ENCODE measurements at regions not wholly inside any gene's neighbourhood (a gene's known extent, or its start where the extent isn't known, plus 50 kb on each side); places are given as distances from the start of the nearest gene placed in this dataset.

DNA sequence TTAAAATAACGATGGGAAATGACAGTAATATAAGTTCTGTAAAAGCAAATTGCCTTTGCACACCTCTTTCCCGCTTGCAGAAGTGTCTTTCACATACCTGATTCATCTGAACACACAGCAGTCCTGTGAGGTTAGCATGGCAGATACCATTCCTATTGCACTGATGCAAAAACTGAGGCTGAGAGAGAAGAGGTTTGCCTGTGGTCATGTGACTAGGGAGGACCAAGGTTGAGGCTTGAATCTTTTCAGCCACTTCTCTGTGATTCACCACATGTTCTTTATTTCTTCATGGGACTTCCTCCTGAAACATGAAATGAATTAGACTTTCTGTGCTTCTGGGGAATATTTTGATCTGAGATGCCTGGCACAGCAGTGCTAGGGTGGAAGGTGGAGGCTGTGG is 92.9 kb downstream of the VEGFA start:
- Histone ChIP-seq H3K4me1 (no peaks in the 10 kb centered on the region), H3K36me3 (no peaks in the 10 kb centered on the region), H3K27me3 (no peaks in the 10 kb centered on the region), H3K9me3 (no peaks in the 10 kb centered on the region), H3K27ac (no peak overlapping the region), H3K4me3 (no peak overlapping the region)
- no peak for TF ChIP-seq POLR2AphosphoS5 (IDR thresholded peaks at IDR 0.05)
- TF ChIP-seq POLR2A (IDR thresholded peaks at IDR 0.05): no peak
- TF ChIP-seq, protein P1, sequence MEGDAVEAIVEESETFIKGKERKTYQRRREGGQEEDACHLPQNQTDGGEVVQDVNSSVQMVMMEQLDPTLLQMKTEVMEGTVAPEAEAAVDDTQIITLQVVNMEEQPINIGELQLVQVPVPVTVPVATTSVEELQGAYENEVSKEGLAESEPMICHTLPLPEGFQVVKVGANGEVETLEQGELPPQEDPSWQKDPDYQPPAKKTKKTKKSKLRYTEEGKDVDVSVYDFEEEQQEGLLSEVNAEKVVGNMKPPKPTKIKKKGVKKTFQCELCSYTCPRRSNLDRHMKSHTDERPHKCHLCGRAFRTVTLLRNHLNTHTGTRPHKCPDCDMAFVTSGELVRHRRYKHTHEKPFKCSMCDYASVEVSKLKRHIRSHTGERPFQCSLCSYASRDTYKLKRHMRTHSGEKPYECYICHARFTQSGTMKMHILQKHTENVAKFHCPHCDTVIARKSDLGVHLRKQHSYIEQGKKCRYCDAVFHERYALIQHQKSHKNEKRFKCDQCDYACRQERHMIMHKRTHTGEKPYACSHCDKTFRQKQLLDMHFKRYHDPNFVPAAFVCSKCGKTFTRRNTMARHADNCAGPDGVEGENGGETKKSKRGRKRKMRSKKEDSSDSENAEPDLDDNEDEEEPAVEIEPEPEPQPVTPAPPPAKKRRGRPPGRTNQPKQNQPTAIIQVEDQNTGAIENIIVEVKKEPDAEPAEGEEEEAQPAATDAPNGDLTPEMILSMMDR (IDR thresholded peaks at IDR 0.05): no peak
- DNase-seq (ENCODE audit: low spot score in 2 of 2): no peak
- intact Hi-C loops (cut with DNase I; ENCODE audit: low total_unique reads): no loop called here

GRCh38 chr6:43861212-43861894 is 91.3 kb downstream of the VEGFA start:
- H3K36me3 ChIP-seq: no peaks in the 10 kb centered on the region
- intact Hi-C loops (cut with DNase I; ENCODE audit: low total_unique reads): no loop called here
- DNase-seq (ENCODE audit: low spot score in 2 of 2): no peak
- no peak for TF ChIP-seq POLR2A (IDR thresholded peaks at IDR 0.05)
- TF ChIP-seq POLR2AphosphoS5 (IDR thresholded peaks at IDR 0.05): no peak
- TF ChIP-seq, protein P1 (IDR thresholded peaks at IDR 0.05): no peak
- no peaks in the 10 kb centered on the region for H3K9me3 ChIP-seq
- H3K27ac ChIP-seq: no peak overlapping the region
- no peaks in the 10 kb centered on the region for H3K4me1 ChIP-seq
- no peaks in the 10 kb centered on the region for H3K27me3 ChIP-seq
- H3K4me3 ChIP-seq: no peak overlapping the region

DNA sequence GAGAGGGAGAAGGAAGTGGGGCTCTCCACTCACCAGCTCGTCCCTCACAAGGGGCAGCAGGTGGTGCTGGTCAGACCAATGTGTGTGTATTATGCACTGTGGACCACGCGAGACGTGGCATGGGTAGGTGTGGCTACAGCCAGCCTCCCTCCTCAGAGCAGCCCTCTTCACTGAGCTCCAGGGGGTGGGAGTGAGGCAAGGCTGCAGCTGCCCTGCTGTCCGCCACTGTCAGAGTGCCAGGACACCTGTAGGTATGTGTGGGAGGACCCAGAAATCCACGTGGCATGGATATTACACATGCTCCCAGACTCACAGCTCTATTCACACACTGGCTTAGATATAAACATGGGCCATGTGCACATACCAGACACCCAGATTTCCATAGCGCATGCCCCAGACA is 90.3 kb downstream of the VEGFA start:
- Histone ChIP-seq H3K9me3 (no peaks in the 10 kb centered on the region), H3K4me1 (no peaks in the 10 kb centered on the region), H3K4me3 (no peak overlapping the region), H3K27ac (no peak overlapping the region), H3K36me3 (no peaks in the 10 kb centered on the region), H3K27me3 (no peaks in the 10 kb centered on the region)
- intact Hi-C loops (cut with DNase I; ENCODE audit: low total_unique reads): no loop called here
- no peak for TF ChIP-seq POLR2AphosphoS5 (IDR thresholded peaks at IDR 0.05)
- TF ChIP-seq, protein P1 (IDR thresholded peaks at IDR 0.05): no peak
- no peak for TF ChIP-seq POLR2A (IDR thresholded peaks at IDR 0.05)
- no peak for DNase-seq (ENCODE audit: low spot score in 2 of 2)

- Histone ChIP-seq H3K4me3 (no peak overlapping the region), H3K27me3 (no peaks in the 10 kb centered on the region), H3K36me3 (no peaks in the 10 kb centered on the region), H3K9me3 (no peaks in the 10 kb centered on the region), H3K27ac (no peak overlapping the region), H3K4me1 (no peaks in the 10 kb centered on the region)
- intact Hi-C loops (cut with DNase I; ENCODE audit: low total_unique reads): no loop called here
- no peak for DNase-seq (ENCODE audit: low spot score in 2 of 2)
- TF ChIP-seq, protein P1 (IDR thresholded peaks at IDR 0.05): no peak
- TF ChIP-seq POLR2AphosphoS5 (IDR thresholded peaks at IDR 0.05) (no peak), POLR2A (IDR thresholded peaks at IDR 0.05) (no peak)
Observed at GRCh38 chr6:43859213-43859612, 89.2 kb downstream of the VEGFA start.

DNA sequence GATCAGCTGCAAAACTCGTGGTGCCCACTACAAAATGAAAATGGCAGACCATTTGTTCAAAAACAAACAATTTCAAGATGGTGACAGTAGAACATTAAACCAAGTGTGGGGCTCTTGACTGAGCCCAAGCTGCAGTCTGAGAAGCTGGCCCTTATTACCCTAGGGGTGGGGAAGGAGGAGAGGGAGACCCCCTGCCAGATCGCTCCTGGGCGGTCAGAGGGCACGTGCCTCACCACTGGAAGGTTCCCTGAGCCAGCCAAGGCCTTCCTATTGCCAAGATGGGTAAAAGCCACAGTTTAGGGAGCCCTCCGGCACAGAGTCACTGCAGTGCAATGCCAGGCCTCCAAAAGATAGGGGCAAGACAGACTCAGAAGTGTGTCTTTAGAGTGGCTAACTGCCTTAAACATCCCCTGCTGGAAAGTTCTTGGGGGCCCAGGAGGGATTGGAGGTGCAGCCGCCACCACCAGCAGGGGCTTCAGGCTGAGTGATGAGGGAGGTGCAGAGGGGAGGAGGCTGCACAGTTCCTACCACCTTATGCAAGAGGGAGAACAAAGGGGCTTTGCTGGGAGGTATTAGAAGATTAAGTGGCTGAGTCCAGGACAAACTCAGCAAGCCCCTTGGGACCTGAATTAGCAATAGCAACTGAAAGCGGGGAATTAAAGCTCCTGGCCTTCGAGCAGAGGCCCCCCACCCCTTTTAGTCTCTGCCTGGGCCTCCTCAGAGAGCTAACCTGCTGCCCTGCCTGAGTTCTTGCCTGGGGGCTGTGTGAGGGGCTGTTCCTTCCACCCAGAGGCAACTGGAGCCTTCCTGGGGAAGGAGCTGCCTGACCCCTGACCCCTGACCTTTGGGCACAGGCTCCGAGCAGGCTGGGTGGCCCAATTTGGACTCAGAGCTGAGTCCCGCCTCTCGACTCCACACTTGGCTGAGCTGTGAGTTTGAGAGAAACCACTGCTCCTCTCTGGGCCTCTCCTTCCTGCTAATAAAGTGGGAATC is 88.4 kb downstream of the VEGFA start:
- intact Hi-C loops (cut with DNase I; ENCODE audit: low total_unique reads): no loop called here
- no peak for TF ChIP-seq POLR2AphosphoS5 (IDR thresholded peaks at IDR 0.05)
- TF ChIP-seq, protein P1 (IDR thresholded peaks at IDR 0.05): no peak
- TF ChIP-seq POLR2A (IDR thresholded peaks at IDR 0.05): no peak
- Histone ChIP-seq H3K9me3 (no peaks in the 10 kb centered on the region), H3K27ac (no peak overlapping the region), H3K4me3 (no peak overlapping the region), H3K4me1 (no peaks in the 10 kb centered on the region), H3K36me3 (no peaks in the 10 kb centered on the region), H3K27me3 (no peaks in the 10 kb centered on the region)
- DNase-seq (ENCODE audit: low spot score in 2 of 2): no peak

All from breast epithelium (tissue), 4 donors.